GM23338 (cell line): ENCODE measurements at regions not wholly inside any gene's neighbourhood (a gene's known extent, or its start where the extent isn't known, plus 50 kb on each side); places are given as distances from the start of the nearest gene placed in this dataset.

Source experiments
- ATAC-seq: fragments of 200-7000 bp; cut with Tn5 transposase; 3 replicates; pipeline ENCODE4 v1.9.1; 2020
- DNase-seq: peaks from one replicate; pipeline ENCODE4 v3.0.0-alpha.2; 2015; ENCODE audit warnings: low spot score
- H2AFZ ChIP-seq: fragments of 200-600 bp; sonication (generic); 2 replicates; pipeline ENCODE4 v1.8.0; 2016; ENCODE audit warnings: antibody characterized with exemption, mild to moderate bottlenecking, moderate library complexity
- H3F3A ChIP-seq: fragments of 200-600 bp; sonication (generic); replicated peaks from 2 replicates; pipeline ENCODE4 v1.8.0; 2017; ENCODE audit warnings: antibody characterized with exemption, mixed run types, low read depth
- H3K27ac ChIP-seq: fragments of 200-600 bp; sonication (generic); 2 replicates; pipeline ENCODE4 v1.6.1; 2016; ENCODE audit warnings: low read depth
- H3K27me3 ChIP-seq: fragments of 200-600 bp; sonication (generic); 2 replicates; pipeline ENCODE4 v1.8.0; 2016; ENCODE audit warnings: mild to moderate bottlenecking, mixed run types, moderate library complexity; ENCODE audit not compliant: insufficient read depth
- H3K36me3 ChIP-seq: fragments of 200-600 bp; sonication (generic); 2 replicates; pipeline ENCODE4 v1.8.0; 2016; ENCODE audit warnings: mild to moderate bottlenecking; ENCODE audit not compliant: insufficient read depth
- H3K4me1 ChIP-seq: fragments of 200-600 bp; sonication (generic); 2 replicates; pipeline ENCODE4 v1.8.0; 2016; ENCODE audit warnings: mild to moderate bottlenecking, moderate library complexity; ENCODE audit not compliant: insufficient read depth
- H3K4me2 ChIP-seq: fragments of 200-600 bp; sonication (generic); 2 replicates; pipeline ENCODE4 v1.7.1; 2017; ENCODE audit warnings: mixed run types
- H3K4me3 ChIP-seq: fragments of 200-600 bp; sonication (generic); 2 replicates; pipeline ENCODE4 v1.6.1; 2016; ENCODE audit warnings: mixed run types
- H3K79me2 ChIP-seq: fragments of 200-600 bp; sonication (generic); replicated peaks from 2 replicates; pipeline ENCODE4 v1.8.0; 2017; ENCODE audit warnings: mild to moderate bottlenecking; ENCODE audit not compliant: insufficient read depth
- H3K9me2 ChIP-seq: fragments of 200-600 bp; sonication (generic); 2 replicates; pipeline ENCODE4 v1.8.0; 2017; ENCODE audit not compliant: insufficient read depth
- H4K20me1 ChIP-seq: fragments of 200-600 bp; sonication (generic); replicated peaks from 2 replicates; pipeline ENCODE4 v1.8.0; 2017; ENCODE audit warnings: mild to moderate bottlenecking; ENCODE audit not compliant: insufficient read depth
- H3K27ac Mint-ChIP-seq: 2 replicates; pipeline ENCODE4 v1.8.0; 2020; ENCODE audit warnings: inconsistent platforms, mild to moderate bottlenecking, moderate library complexity, mixed read lengths
- H3K27me3 Mint-ChIP-seq: 3 replicates; pipeline ENCODE4 v1.8.0; 2022; ENCODE audit warnings: low read depth, mild to moderate bottlenecking, moderate library complexity, mixed read lengths, inconsistent platforms; ENCODE audit not compliant: insufficient read depth, poor library complexity
- H3K36me3 Mint-ChIP-seq: 3 replicates; pipeline ENCODE4 v1.8.0; 2021; ENCODE audit warnings: low read depth, mild to moderate bottlenecking, inconsistent platforms, moderate library complexity, mixed read lengths
- H3K4me1 Mint-ChIP-seq: 3 replicates; pipeline ENCODE4 v1.8.0; 2020; ENCODE audit warnings: mild to moderate bottlenecking, inconsistent platforms, mixed read lengths
- H3K4me3 Mint-ChIP-seq: 3 replicates; pipeline ENCODE4 v1.8.0; 2021; ENCODE audit warnings: moderate library complexity, mild to moderate bottlenecking, inconsistent platforms, mixed read lengths
- H3K9me3 Mint-ChIP-seq: 3 replicates; pipeline ENCODE4 v1.8.0; 2020; ENCODE audit warnings: moderate library complexity, mild to moderate bottlenecking, inconsistent platforms, mixed read lengths
- ETS1 ChIP-seq: IDR thresholded peaks from 2 replicates; pipeline ENCODE4 v1.6.1; 2016; ENCODE audit warnings: antibody characterized with exemption
- EZH2phosphoT487 ChIP-seq: fragments of 200-600 bp; sonication (generic); IDR thresholded peaks from one replicate; pipeline ENCODE4 v1.8.1; 2018; ENCODE audit warnings: antibody characterized with exemption; ENCODE audit not compliant: unreplicated experiment
- JUNB ChIP-seq: IDR thresholded peaks from one replicate; pipeline ENCODE4 v1.6.1; 2016; ENCODE audit warnings: antibody characterized with exemption; ENCODE audit not compliant: unreplicated experiment
- NANOG ChIP-seq: IDR thresholded peaks from 2 replicates; pipeline ENCODE4 v1.6.1; 2016; ENCODE audit warnings: antibody characterized with exemption, borderline replicate concordance
- ZNF462 ChIP-seq: fragments of 250-450 bp; sonication (Bioruptor Pico); IDR thresholded peaks from 2 replicates; pipeline ENCODE4 v1.5.0; 2020; ENCODE audit warnings: mild to moderate bottlenecking, moderate library complexity

- no peak for TF ChIP-seq ZNF462 (CRISPR knock-in tag)
These were observed 93.7 kb upstream of the PDE1C start (continued) for GRCh38 chr7:32163896-32164295.

GRCh38 chr7:32163141-32163806 is 93.1 kb upstream of the PDE1C start:
- ATAC-seq, result no peak
- no peak overlapping the region for H3K27ac ChIP-seq

More at GRCh38 chr7:32163141-32163806, 93.1 kb upstream of the PDE1C start:
- Mint-ChIP-seq H3K27ac (no peak overlapping the region), H3K27me3 (no peaks in the 10 kb centered on the region), H3K4me3 (no peak overlapping the region), H3K4me1 (peaks cover 4% of the 10 kb centered on the region; the same call in 2 of the 3 replicates), H3K9me3 (no peaks in the 10 kb centered on the region), H3K36me3 (no peaks in the 10 kb centered on the region)
- TF ChIP-seq JUNB (no peak), EZH2phosphoT487 (no peak), ETS1 (no peak), NANOG (no peak)
- H3F3A ChIP-seq, result no peaks in the 10 kb centered on the region
- H3K4me2 ChIP-seq, result no peak overlapping the region
- peaks cover 5% of the 10 kb centered on the region; the same call in 1 of the 2 replicates for H3K9me2 ChIP-seq
- H3K79me2 ChIP-seq, result no peaks in the 10 kb centered on the region
- DNase-seq, result no peak
- H2AFZ ChIP-seq, result no peak overlapping the region
- no peaks in the 10 kb centered on the region for H4K20me1 ChIP-seq
- H3K4me1 ChIP-seq, result no peaks in the 10 kb centered on the region
- no peaks in the 10 kb centered on the region for H3K27me3 ChIP-seq
- H3K36me3 ChIP-seq, result no peaks in the 10 kb centered on the region
- no peak overlapping the region for H3K4me3 ChIP-seq
